ENCODE measurements at regions not wholly inside any gene's neighbourhood (a gene's known extent, or its start where the extent isn't known, plus 50 kb on each side); places are given as distances from the start of the nearest gene placed in this dataset.

- Mint-ChIP-seq H3K9me3 (ENCODE audit: unreplicated experiment) (peaks cover 20% of the 10 kb centered on the region), H3K4me3 (ENCODE audit: unreplicated experiment) (no peak overlapping the region), H3K4me1 (ENCODE audit: insufficient read depth, unreplicated experiment) (peaks cover 18% of the 10 kb centered on the region), H3K27ac (ENCODE audit: low read depth, unreplicated experiment) (no peak overlapping the region), H3K27me3 (ENCODE audit: insufficient read depth, unreplicated experiment) (no peaks in the 10 kb centered on the region), H3K36me3 (ENCODE audit: insufficient read depth, unreplicated experiment) (peaks cover 6% of the 10 kb centered on the region)
- peak; percentile 10 for TF ChIP-seq CTCF (IDR thresholded peaks at IDR 0.05; ENCODE audit: unreplicated experiment)
- peak; percentile 22 for DNase-seq (ENCODE audit: unreplicated experiment)
- BruUV-seq (replicated peaks): no TSS peak
- POLR2A ChIA-PET: interaction anchor here (0.6 kb wide), 2 partner anchors 1360 to 1471 kb away, joined by 3 read pairs; no protein-coding TSS in a partner anchor
- CTCF ChIA-PET: interaction anchor here (0.5 to 2.6 kb wide), 11 partner anchors 11 to 193 kb away, joined by 3 to 8 read pairs (median 3); no protein-coding TSS in a partner anchor
- intact Hi-C loops (cut with micrococcal nuclease): no loop called here
These were observed 98.9 kb downstream of the ACTL7B start for GRCh38 chr9:108756746-108757490.

- no peak for TF ChIP-seq CTCF (IDR thresholded peaks at IDR 0.05; ENCODE audit: unreplicated experiment)
- Mint-ChIP-seq H3K4me1 (ENCODE audit: insufficient read depth, unreplicated experiment) (peaks cover 10% of the 10 kb centered on the region), H3K27ac (ENCODE audit: low read depth, unreplicated experiment) (no peak overlapping the region), H3K27me3 (ENCODE audit: insufficient read depth, unreplicated experiment) (no peaks in the 10 kb centered on the region), H3K4me3 (ENCODE audit: unreplicated experiment) (no peak overlapping the region), H3K9me3 (ENCODE audit: unreplicated experiment) (peaks cover 20% of the 10 kb centered on the region), H3K36me3 (ENCODE audit: insufficient read depth, unreplicated experiment) (peaks cover 6% of the 10 kb centered on the region)
- BruUV-seq (replicated peaks): no TSS peak
- POLR2A ChIA-PET: interaction anchor here (0.6 kb wide), 1 partner anchor 30 kb away, joined by 3 read pairs; no protein-coding TSS in a partner anchor
- DNase-seq (ENCODE audit: unreplicated experiment): no peak
- intact Hi-C loops (cut with micrococcal nuclease): no loop called here
- CTCF ChIA-PET: interaction anchor here (0.9 to 1.4 kb wide), 6 partner anchors 12 to 188 kb away, joined by 3 to 4 read pairs (median 3); no protein-coding TSS in a partner anchor
These were observed 99.8 kb downstream of the ACTL7B start for GRCh38 chr9:108755979-108756378.

- BruUV-seq (replicated peaks): no TSS peak
These were observed 104.4 kb downstream of the ACTL7B start for GRCh38 chr9:108751369-108751768.

More at GRCh38 chr9:108751369-108751768, 104.4 kb downstream of the ACTL7B start:
- H3K9me3 Mint-ChIP-seq (ENCODE audit: unreplicated experiment): peaks cover 20% of the 10 kb centered on the region
- H3K4me1 Mint-ChIP-seq (ENCODE audit: insufficient read depth, unreplicated experiment): peaks cover 5% of the 10 kb centered on the region
- no peak overlapping the region for H3K4me3 Mint-ChIP-seq (ENCODE audit: unreplicated experiment)
- TF ChIP-seq CTCF (IDR thresholded peaks at IDR 0.05; ENCODE audit: unreplicated experiment): no peak
- H3K27me3 Mint-ChIP-seq (ENCODE audit: insufficient read depth, unreplicated experiment): no peaks in the 10 kb centered on the region
- ChIA-PET POLR2A (no interaction called here), CTCF (interaction anchor here (1.7 kb wide), 1 partner anchor 10 kb away, joined by 5 read pairs; no protein-coding TSS in a partner anchor)
- peaks cover 6% of the 10 kb centered on the region for H3K36me3 Mint-ChIP-seq (ENCODE audit: insufficient read depth, unreplicated experiment)
- intact Hi-C loops (cut with micrococcal nuclease): no loop called here
- H3K27ac Mint-ChIP-seq (ENCODE audit: low read depth, unreplicated experiment): no peak overlapping the region
- DNase-seq (ENCODE audit: unreplicated experiment): no peak
